C4-2B (cell line): ENCODE measurements at regions not wholly inside any gene's neighbourhood (a gene's known extent, or its start where the extent isn't known, plus 50 kb on each side); places are given as distances from the start of the nearest gene placed in this dataset.

Experiments used
- ZFX ChIP-seq: fragments of 450-650 bp; IDR thresholded peaks from 2 replicates; pipeline ENCODE4 v1.6.1; 2017
- TF ChIP-seq, protein P1 (sequence below): fragments of 450-650 bp; conservative IDR thresholded peaks from 2 replicates; pipeline ENCODE4 v1.5.1; 2017; ENCODE audit warnings: mild to moderate bottlenecking

DNA sequence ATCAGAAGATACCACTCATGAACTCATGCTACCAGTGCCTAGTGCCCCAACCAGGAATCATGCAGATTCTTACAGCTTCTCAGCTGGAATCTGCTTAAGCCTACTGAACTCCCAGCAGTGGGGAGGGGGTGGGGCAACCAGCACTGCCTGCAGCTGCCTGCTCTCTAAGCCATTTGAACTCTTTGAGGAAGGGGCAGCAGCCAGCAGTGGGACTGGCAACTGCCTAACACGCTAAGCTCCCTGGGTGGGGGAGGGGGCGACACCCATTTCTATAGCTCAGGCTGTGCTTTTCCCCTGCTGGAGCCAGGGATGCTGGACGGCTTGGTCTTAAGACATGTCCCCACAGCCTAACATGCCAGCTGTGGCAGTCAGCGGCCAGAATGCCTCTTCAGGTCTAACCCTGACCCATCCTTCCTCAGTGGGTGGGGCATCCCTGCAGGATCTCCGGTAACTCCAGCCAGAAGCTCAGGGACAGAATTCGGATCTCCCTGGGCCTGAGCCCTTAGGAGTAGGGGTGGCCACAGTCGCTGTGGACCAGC lies 889.7 kb downstream of the CDH9 start:
- TF ChIP-seq, protein P1, sequence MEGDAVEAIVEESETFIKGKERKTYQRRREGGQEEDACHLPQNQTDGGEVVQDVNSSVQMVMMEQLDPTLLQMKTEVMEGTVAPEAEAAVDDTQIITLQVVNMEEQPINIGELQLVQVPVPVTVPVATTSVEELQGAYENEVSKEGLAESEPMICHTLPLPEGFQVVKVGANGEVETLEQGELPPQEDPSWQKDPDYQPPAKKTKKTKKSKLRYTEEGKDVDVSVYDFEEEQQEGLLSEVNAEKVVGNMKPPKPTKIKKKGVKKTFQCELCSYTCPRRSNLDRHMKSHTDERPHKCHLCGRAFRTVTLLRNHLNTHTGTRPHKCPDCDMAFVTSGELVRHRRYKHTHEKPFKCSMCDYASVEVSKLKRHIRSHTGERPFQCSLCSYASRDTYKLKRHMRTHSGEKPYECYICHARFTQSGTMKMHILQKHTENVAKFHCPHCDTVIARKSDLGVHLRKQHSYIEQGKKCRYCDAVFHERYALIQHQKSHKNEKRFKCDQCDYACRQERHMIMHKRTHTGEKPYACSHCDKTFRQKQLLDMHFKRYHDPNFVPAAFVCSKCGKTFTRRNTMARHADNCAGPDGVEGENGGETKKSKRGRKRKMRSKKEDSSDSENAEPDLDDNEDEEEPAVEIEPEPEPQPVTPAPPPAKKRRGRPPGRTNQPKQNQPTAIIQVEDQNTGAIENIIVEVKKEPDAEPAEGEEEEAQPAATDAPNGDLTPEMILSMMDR = no peak
- TF ChIP-seq ZFX = no peak
